ENCODE measurements at regions not wholly inside any gene's neighbourhood (a gene's known extent, or its start where the extent isn't known, plus 50 kb on each side); places are given as distances from the start of the nearest gene placed in this dataset.

GRCh38 chr5:96072138-96072790 lies 110.6 kb upstream of the ELL2 start:
- no peak for DNase-seq (ENCODE audit: low read depth in 2 of 2)

GRCh38 chr5:96070622-96071225 lies 109.1 kb upstream of the ELL2 start:
- no peak for DNase-seq (ENCODE audit: low read depth in 2 of 2)

GRCh38 chr5:96067894-96068614 lies 106.4 kb upstream of the ELL2 start:
- no peak for DNase-seq (ENCODE audit: low read depth in 2 of 2)

- no peak for DNase-seq (ENCODE audit: low read depth in 2 of 2)
Observed at GRCh38 chr5:96067251-96067650, 105.6 kb upstream of the ELL2 start.

GRCh38 chr5:96066386-96066719 lies 104.7 kb upstream of the ELL2 start:
- no peak for DNase-seq (ENCODE audit: low read depth in 2 of 2)

GRCh38 chr5:96065685-96066385 lies 104.2 kb upstream of the ELL2 start:
- DNase-seq (ENCODE audit: low read depth in 2 of 2), result no peak

GRCh38 chr5:96064877-96065276 lies 103.2 kb upstream of the ELL2 start:
- DNase-seq (ENCODE audit: low read depth in 2 of 2), result no peak

- no peak for DNase-seq (ENCODE audit: low read depth in 2 of 2)
Observed at GRCh38 chr5:96062836-96063235, 101.2 kb upstream of the ELL2 start.

- no peak for DNase-seq (ENCODE audit: low read depth in 2 of 2)
Observed at GRCh38 chr5:96058084-96058483, 96.4 kb upstream of the ELL2 start.

- DNase-seq (ENCODE audit: low read depth in 2 of 2), result no peak
Observed at GRCh38 chr5:96054311-96055030, 92.8 kb upstream of the ELL2 start.

- no peak for DNase-seq (ENCODE audit: low read depth in 2 of 2)
Observed at GRCh38 chr5:96053063-96053735, 91.5 kb upstream of the ELL2 start.

- DNase-seq (ENCODE audit: low read depth in 2 of 2), result no peak
Observed at GRCh38 chr5:96052374-96052773, 90.7 kb upstream of the ELL2 start.

GRCh38 chr5:96051401-96051830 lies 89.8 kb upstream of the ELL2 start:
- no peak for DNase-seq (ENCODE audit: low read depth in 2 of 2)

- no peak for DNase-seq (ENCODE audit: low read depth in 2 of 2)
Observed at GRCh38 chr5:96050273-96050880, 88.7 kb upstream of the ELL2 start.

- no peak for DNase-seq (ENCODE audit: low read depth in 2 of 2)
Observed at GRCh38 chr5:96049398-96050272, 88.0 kb upstream of the ELL2 start.

GRCh38 chr5:96048763-96049162 lies 87.1 kb upstream of the ELL2 start:
- DNase-seq (ENCODE audit: low read depth in 2 of 2), result no peak

GRCh38 chr5:96045888-96046287 lies 84.2 kb upstream of the ELL2 start:
- no peak for DNase-seq (ENCODE audit: low read depth in 2 of 2)

GRCh38 chr5:96043446-96043845 lies 81.8 kb upstream of the ELL2 start:
- DNase-seq (ENCODE audit: low read depth in 2 of 2), result no peak

- no peak for DNase-seq (ENCODE audit: low read depth in 2 of 2)
Observed at GRCh38 chr5:96037128-96037527, 75.5 kb upstream of the ELL2 start.

GRCh38 chr5:96036301-96036700 lies 74.7 kb upstream of the ELL2 start:
- DNase-seq (ENCODE audit: low read depth in 2 of 2), result no peak

Measured in stimulated activated CD8-positive, alpha-beta memory T cell treated with anti-CD3 and anti-CD28 coated beads, Interleukin-7, amount 100 ng/mL, for 1 hour (primary cell).